ENCODE measurements at regions not wholly inside any gene's neighbourhood (a gene's known extent, or its start where the extent isn't known, plus 50 kb on each side); places are given as distances from the start of the nearest gene placed in this dataset.

- DNase-seq (ENCODE audit: insufficient read length, low spot score), result no peak
- TF ChIP-seq CTCF (IDR thresholded peaks at IDR 0.05; ENCODE audit: insufficient read depth, missing control alignments), result no peak
- no peak for FAIRE-seq
Measured at GRCh38 chr14:101186992-101187815, 283.7 kb upstream of the RTL1 start.

GRCh38 chr14:101187816-101188570 lies 284.5 kb upstream of the RTL1 start:
- FAIRE-seq, result no peak

GRCh38 chr14:101188571-101188915 lies 285.0 kb upstream of the RTL1 start:
- no peak for FAIRE-seq
- TF ChIP-seq CTCF (IDR thresholded peaks at IDR 0.05; ENCODE audit: insufficient read depth, missing control alignments), result no peak

More at GRCh38 chr14:101187816-101188570, 284.5 kb upstream of the RTL1 start:
- no peak for DNase-seq (ENCODE audit: insufficient read length, low spot score)
- no peak for TF ChIP-seq CTCF (IDR thresholded peaks at IDR 0.05; ENCODE audit: insufficient read depth, missing control alignments)

GRCh38 chr14:101189266-101189665 lies 285.7 kb upstream of the RTL1 start:
- no peak for TF ChIP-seq CTCF (IDR thresholded peaks at IDR 0.05; ENCODE audit: insufficient read depth, missing control alignments)
- DNase-seq (ENCODE audit: insufficient read length, low spot score), result no peak
- FAIRE-seq, result no peak

More at GRCh38 chr14:101188571-101188915, 285.0 kb upstream of the RTL1 start:
- no peak for DNase-seq (ENCODE audit: insufficient read length, low spot score)

GRCh38 chr14:101189962-101190560 lies 286.5 kb upstream of the RTL1 start:
- FAIRE-seq, result no peak
- no peak for TF ChIP-seq CTCF (IDR thresholded peaks at IDR 0.05; ENCODE audit: insufficient read depth, missing control alignments)
- DNase-seq (ENCODE audit: insufficient read length, low spot score), result no peak

GRCh38 chr14:101191101-101191720 lies 287.7 kb upstream of the RTL1 start:
- TF ChIP-seq CTCF (IDR thresholded peaks at IDR 0.05; ENCODE audit: insufficient read depth, missing control alignments), result no peak
- FAIRE-seq, result no peak
- DNase-seq (ENCODE audit: insufficient read length, low spot score), result no peak
